ENCODE measurements at regions not wholly inside any gene's neighbourhood (a gene's known extent, or its start where the extent isn't known, plus 50 kb on each side); places are given as distances from the start of the nearest gene placed in this dataset.
"Not testable (repeated sequence)": the region's sequence is repeated elsewhere in the genome, so short reads cannot be mapped to it uniquely, and the experiment has no call there.

DNA sequence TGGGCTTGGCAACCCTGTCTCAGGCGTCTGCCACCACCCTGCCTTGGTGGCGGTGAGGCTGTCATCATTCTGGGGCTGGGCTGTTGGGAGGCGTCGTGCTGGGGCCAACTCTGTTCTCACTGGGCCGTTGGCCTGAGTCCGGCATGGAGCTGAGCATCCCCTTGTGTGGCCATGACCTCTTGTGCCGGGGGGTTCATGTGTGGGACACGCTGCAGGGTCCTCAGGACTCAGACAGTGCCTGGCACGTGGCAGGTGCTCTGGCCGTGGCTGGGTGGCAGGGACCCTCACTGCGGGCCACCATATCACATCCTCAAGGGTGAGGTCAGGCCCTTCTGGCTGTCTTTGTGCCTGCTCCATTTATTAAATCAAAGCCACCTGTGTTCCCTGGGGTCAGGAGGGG is 197.4 kb downstream of the BANP start:
- DNase-seq, result not testable (repeated sequence)

GRCh38 chr16:88149158-88149603 is 197.9 kb downstream of the BANP start:
- DNase-seq, result not testable (repeated sequence)

DNA sequence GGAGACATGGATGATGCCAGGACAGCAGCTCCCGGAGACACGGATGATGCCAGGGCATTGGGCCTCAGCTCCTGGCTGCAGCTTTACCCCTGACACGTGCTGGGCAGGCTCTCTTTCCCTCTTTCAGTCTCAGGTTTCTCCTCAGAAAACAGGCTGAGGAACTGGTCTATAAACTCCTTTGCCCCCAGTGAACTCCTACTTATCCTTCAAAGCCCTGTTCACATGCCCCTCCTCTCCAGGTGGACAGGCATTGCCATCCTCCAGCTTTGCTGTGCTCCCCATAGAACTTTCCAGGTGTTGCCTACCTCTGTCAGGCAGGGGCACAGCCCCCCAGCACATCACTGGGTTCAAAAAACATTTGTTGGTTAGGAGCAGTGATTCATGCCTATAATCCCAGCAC is 198.4 kb downstream of the BANP start:
- not testable (repeated sequence) for DNase-seq

DNA sequence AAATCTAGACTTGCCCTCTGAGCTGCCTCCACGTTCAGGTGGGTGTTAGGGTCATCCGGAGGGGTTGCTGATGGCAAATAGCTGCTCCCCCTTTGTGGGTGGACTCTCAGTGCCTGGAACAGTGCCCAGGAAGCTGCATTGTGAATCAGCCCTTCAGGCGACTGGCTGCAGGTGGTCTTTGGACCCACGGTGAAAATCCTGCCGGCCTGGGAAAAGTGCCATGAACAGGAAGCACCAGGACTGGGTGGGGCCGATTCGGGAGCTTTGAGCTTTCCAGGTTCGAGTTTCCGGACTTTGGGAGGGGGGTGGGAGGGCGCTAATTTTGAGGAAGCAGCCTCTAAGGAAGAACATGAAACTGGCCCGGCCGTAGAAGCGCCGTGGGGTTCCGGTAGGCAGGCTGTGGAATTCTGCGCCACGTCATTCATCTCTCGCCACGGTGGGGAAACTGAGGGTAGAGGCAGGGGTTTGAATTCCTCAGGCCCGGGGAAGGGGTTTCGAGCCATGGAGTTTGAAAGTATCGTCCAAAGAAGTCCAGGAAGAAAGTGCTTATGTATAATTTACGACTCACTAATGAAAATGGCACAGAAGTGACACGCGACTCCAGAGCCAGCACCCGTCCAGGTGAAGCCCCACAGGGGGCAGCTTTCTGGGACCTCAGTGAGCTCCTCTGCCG is 199.4 kb downstream of the BANP start:
- not testable (repeated sequence) for DNase-seq

GRCh38 chr16:88151129-88151499 is 199.9 kb downstream of the BANP start:
- not testable (repeated sequence) for DNase-seq

DNA sequence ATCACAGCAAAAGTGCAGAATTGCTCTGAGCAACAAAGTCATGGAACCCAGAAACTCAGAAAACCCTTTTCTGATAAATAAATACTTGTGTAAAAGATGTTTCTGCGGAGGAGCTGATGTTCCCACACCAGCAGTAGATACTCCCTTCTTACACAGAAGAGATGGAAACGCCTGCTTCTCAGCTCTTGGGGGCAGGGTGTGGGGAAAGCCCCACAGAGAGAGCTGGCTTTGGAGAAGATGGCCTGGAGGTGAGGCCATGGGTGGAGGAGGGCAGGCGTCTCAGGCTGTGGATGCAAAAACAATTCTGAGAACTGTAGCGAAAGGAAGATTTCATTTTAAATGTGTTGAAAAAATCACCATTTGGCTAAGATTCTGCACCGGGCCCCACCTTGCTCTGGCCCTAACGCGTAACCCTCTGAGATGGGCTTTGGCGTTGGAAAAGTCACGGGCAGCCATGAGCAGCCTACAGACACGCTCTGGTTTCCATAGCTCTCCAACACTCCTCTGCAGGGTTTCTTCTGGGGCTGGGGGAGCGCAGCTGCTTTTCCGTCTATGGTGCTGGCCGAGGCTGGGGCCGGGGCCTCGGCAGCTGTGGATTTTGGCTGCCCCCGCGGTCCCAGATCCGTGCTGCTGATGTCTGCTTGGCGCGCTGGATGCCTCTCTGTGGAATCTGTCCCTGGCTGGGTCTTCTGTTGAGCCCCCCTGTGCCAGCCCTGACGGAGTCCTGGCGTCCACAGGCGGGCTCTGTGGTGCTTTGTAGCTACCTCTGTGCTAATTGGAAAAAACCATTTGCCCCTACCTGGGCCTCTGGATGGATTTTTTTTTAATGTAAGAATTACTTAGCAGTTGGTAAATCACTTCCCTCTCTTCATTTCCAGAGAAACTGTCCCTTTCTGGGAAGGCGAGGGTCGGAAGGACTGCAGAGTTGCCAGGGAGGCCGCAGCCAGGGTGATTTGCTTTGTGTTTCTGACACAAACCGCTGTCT is 200.9 kb downstream of the BANP start:
- not testable (repeated sequence) for DNase-seq

DNA sequence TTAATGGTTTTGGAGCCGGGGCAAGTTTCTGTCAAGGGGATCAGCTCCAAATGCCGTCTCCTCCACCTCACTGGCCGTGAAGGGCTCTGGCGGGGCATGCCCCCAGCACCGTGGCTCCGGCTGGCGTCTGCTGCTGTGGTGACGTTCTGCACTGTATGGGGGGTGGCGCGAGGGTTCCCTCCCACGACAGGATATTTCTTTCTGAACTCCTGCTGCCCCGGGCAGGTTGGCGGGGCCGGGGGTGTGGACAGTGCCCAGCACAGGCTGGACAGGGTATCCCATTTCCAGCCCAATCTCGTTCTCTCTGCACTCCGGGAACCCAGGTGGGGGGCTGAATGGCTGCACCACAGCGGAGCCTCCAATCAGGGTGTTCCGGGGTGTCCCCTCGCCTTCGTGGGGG is 201.6 kb downstream of the BANP start:
- not testable (repeated sequence) for DNase-seq

- DNase-seq, result not testable (repeated sequence)
Measured at GRCh38 chr16:88153516-88153915, 202.3 kb downstream of the BANP start.

DNA sequence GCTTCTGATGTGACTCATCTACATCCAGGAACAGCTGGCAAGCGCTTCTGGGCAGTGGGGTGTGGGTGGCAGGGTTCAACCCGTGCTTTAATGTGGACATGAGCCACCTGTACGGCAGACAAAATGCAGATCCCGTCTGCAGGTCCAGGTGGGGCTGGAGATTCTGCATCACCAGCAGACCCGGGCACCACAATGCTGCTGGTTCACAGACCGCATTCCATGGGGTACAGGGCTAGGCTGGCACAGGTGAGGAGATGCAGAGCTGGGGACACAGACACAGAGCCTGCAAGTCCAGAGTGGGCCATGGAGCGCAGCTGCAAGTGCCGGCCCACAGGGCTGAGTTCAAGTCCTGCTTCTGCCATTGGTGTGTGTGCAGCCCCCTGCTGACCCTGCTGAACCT is 203.7 kb downstream of the BANP start:
- not testable (repeated sequence) for DNase-seq

GRCh38 chr16:88155681-88156080 is 204.4 kb downstream of the BANP start:
- DNase-seq, result not testable (repeated sequence)

DNA sequence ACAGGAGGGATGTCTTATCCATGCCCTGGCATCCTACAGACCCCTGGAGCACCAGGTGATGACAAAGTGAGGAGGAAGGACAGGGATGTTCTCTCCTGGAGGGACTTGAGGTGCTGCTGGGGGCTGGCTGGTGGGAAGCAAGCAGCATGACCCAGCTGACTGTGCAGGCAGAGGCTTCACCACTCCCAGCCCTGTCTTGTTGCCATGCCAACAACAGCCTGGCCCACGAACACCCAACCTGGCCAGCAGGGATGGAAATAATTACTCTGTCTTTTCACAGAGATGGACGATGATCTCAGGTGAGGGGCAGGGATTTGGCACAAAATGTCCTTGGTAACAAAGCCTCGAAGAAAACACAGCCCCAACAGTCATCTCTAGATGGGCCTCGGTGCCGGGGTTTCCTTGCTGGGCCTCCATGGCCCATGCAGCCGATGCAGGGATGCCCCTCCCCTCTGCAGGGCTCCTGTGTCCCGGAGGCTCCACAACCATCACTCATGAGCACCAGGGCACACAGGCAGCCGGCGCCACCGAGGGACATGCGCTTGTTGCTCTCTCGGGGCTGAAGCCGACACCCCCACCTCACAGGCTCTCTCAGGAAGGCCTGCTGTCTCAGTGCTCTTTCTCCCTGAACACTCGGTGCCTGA is 205.5 kb downstream of the BANP start:
- not testable (repeated sequence) for DNase-seq

GRCh38 chr16:88157686-88158085 is 206.5 kb downstream of the BANP start:
- DNase-seq, result not testable (repeated sequence)

GRCh38 chr16:88158256-88159045 is 207.2 kb downstream of the BANP start:
- not testable (repeated sequence) for DNase-seq

GRCh38 chr16:88159046-88159896 is 208.0 kb downstream of the BANP start:
- not testable (repeated sequence) for DNase-seq

- DNase-seq, result not testable (repeated sequence)
Measured at GRCh38 chr16:88159897-88160335, 208.7 kb downstream of the BANP start.

- not testable (repeated sequence) for DNase-seq
Measured at GRCh38 chr16:88161191-88161590, 210.0 kb downstream of the BANP start.

DNA sequence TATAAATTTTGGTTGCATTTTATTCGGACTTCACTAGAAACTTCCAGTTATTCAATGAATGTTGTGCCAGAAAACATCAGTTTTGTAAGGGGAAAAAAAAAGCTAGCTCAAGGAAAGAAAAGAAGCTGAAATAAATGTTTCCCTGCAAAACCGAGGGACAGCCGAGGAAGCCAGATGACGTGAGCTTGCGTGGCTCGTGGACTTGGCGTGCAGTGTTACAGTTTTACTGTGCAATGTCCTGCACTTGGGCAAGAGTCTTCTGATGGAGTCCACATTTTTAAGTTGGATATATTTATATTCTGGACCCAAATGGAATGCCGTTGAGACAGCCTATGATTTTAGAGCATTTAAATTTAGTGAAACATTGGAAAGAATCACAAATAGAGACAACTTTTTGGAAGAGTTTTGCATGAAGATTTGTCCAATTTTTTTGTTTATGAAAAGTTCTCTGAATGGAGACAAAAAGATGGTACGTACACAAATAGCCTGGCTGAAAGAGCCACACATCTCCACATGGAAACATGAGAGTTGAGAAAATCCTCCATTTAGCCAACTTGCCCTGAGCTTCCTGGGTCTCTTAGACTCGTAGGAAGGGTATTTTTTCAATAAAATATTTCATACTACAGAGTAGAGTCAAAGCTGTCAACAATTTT is 210.5 kb downstream of the BANP start:
- DNase-seq, result not testable (repeated sequence)

GRCh38 chr16:88162778-88163177 is 211.5 kb downstream of the BANP start:
- not testable (repeated sequence) for DNase-seq

DNA sequence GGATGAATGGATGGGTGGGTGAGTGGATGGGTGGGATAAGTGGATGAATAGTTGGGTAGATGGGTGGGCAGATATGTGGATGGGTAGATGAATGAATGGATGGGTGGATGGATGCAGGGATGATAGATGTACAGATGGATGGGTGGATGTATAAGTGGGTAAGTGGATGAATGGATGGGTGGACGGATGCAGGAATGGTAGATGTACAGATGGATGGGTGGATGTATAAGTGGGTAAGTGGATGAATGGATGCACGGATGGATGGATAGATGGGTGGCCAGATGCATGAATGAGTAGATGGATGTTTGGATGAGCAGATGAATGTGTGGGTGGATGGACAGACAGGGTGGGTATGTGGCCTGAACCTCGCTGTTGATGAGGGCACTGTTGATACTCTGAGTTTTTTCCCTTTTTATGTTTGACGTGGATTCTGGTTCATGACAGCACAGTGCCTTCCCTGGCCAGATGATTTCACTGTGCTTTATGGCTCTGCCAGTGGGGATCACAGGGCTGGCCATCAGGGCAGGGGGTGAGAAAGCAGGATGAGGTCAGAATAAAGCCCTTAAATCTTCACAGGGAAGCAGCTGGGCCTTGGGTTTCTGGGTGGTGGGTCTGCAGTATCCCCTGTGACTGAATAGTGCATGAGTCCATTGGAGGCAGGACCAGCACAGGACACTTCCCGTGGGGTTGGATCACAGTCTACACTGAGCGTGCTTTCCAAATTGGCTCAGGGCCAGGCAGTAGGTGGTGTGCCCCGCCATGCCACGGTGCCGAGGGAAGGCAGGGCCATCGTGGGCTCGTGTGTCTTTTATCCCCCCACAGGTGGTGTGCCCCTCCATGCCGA is 213.2 kb downstream of the BANP start:
- DNase-seq, result not testable (repeated sequence)

All from NCI-H748 treated with DMSO at 0.1 percent for 48 hours (cell line).